Uterus (tissue), 2 donors: ENCODE measurements at regions not wholly inside any gene's neighbourhood (a gene's known extent, or its start where the extent isn't known, plus 50 kb on each side); places are given as distances from the start of the nearest gene placed in this dataset.

Experiments
- CTCF ChIP-seq, 4 experiments: fragments of 200-600 bp in 2 of 4; fragments of 450-650 bp in 2 of 4; sonication (generic) in 2 of 4; IDR thresholded peaks; one replicate each; pipeline ENCODE4 v1.5.1; 2016 to 2019; ENCODE audit warnings: antibody characterized with exemption in 4 of 4, mild to moderate bottlenecking in 2 of 4, moderate library complexity in 1 of 4
- POLR2A ChIP-seq, 2 donors: fragments of 450-650 bp; IDR thresholded peaks; one replicate each; pipeline ENCODE4 v1.6.1; 2016; ENCODE audit warnings: antibody characterized with exemption in 2 of 2, mild to moderate bottlenecking in 1 of 2, moderate library complexity in 1 of 2

GRCh38 chr18:47727409-47727808, 203.1 kb downstream of the SMAD2 start:
- TF ChIP-seq CTCF (IDR thresholded peaks at IDR 0.05) (no peak), POLR2A (IDR thresholded peaks at IDR 0.05) (no peak)
